DOHH2 (cell line): ENCODE measurements at regions not wholly inside any gene's neighbourhood (a gene's known extent, or its start where the extent isn't known, plus 50 kb on each side); places are given as distances from the start of the nearest gene placed in this dataset.

Source experiments
- H3F3A ChIP-seq: fragments of 200-600 bp; sonication (generic), shearing (Covaris generic); 2 replicates; pipeline ENCODE4 v1.6.0; 2016; ENCODE audit warnings: antibody characterized with exemption, mild to moderate bottlenecking; ENCODE audit not compliant: control insufficient read depth, insufficient read depth
- H3K27ac ChIP-seq: fragments of 200-600 bp; sonication (generic); 2 replicates; pipeline ENCODE4 v1.5.1; 2014; ENCODE audit warnings: low read depth, mild to moderate bottlenecking, low read length, moderate library complexity
- H3K27me3 ChIP-seq: fragments of 200-600 bp; sonication (generic); 2 replicates; pipeline ENCODE4 v1.6.1; 2014; ENCODE audit warnings: mild to moderate bottlenecking, low read length, mixed read lengths; ENCODE audit not compliant: control insufficient read depth
- H3K36me3 ChIP-seq: fragments of 200-600 bp; sonication (generic); 2 replicates; pipeline ENCODE4 v1.6.1; 2014; ENCODE audit warnings: mild to moderate bottlenecking, low read length, moderate library complexity, mixed read lengths; ENCODE audit not compliant: control insufficient read depth
- H3K4me1 ChIP-seq: fragments of 200-600 bp; sonication (generic); 2 replicates; pipeline ENCODE4 v1.6.1; 2014; ENCODE audit warnings: mild to moderate bottlenecking, low read length, mixed read lengths; ENCODE audit not compliant: control insufficient read depth
- H3K4me2 ChIP-seq: fragments of 200-600 bp; sonication (generic); 2 replicates; pipeline ENCODE4 v1.6.0; 2014; ENCODE audit warnings: mild to moderate bottlenecking, low read length, moderate library complexity
- H3K4me3 ChIP-seq: fragments of 200-600 bp; sonication (generic); 2 replicates; pipeline ENCODE4 v1.5.1; 2014; ENCODE audit warnings: mild to moderate bottlenecking, low read length, mixed read lengths
- H3K79me2 ChIP-seq: fragments of 200-600 bp; sonication (generic); 2 replicates; pipeline ENCODE4 v1.6.1; 2014; ENCODE audit warnings: mild to moderate bottlenecking, low read length, mixed read lengths; ENCODE audit not compliant: control insufficient read depth
- H3K9me2 ChIP-seq: fragments of 200-600 bp; sonication (generic); replicated peaks from 2 replicates; pipeline ENCODE4 v1.6.1; 2014; ENCODE audit warnings: mild to moderate bottlenecking, low read length, mixed read lengths; ENCODE audit not compliant: control insufficient read depth
- H3K9me3 ChIP-seq: fragments of 200-600 bp; sonication (generic); 2 replicates; pipeline ENCODE4 v1.6.1; 2014; ENCODE audit warnings: antibody characterized with exemption, low read length, mixed read lengths; ENCODE audit not compliant: control insufficient read depth, insufficient read depth
- H4K20me1 ChIP-seq: fragments of 200-600 bp; sonication (generic); 2 replicates; pipeline ENCODE4 v1.6.0; 2014; ENCODE audit warnings: low read depth, mild to moderate bottlenecking, antibody characterized with exemption, low read length, moderate library complexity; ENCODE audit not compliant: control insufficient read depth, insufficient read depth
- CTCF ChIP-seq: fragments of 200-600 bp; sonication (generic); IDR thresholded peaks from one replicate; pipeline ENCODE4 v1.5.1; 2014; ENCODE audit warnings: antibody characterized with exemption, mild to moderate bottlenecking, low read depth, low read length; ENCODE audit not compliant: poor library complexity, severe bottlenecking
- EZH2phosphoT487 ChIP-seq: fragments of 200-600 bp; sonication (generic); IDR thresholded peaks from 2 replicates; pipeline ENCODE4 v1.6.1; 2017; ENCODE audit warnings: borderline replicate concordance, mild to moderate bottlenecking, antibody characterized with exemption, low read length, moderate library complexity, mixed read lengths

- Histone ChIP-seq H3K27me3 (no peaks in the 10 kb centered on the region), H4K20me1 (no peaks in the 10 kb centered on the region), H3K4me2 (no peak overlapping the region), H3K9me2 (no peaks in the 10 kb centered on the region), H3K27ac (no peak overlapping the region), H3K9me3 (no peaks in the 10 kb centered on the region), H3K4me1 (no peaks in the 10 kb centered on the region), H3K36me3 (no peaks in the 10 kb centered on the region), H3K79me2 (no peaks in the 10 kb centered on the region), H3F3A (no peaks in the 10 kb centered on the region), H3K4me3 (no peak overlapping the region)
- TF ChIP-seq EZH2phosphoT487 (no peak), CTCF (no peak)
These were observed 241.8 kb upstream of the MCTP2 start for GRCh38 chr15:93989440-93989998.

GRCh38 chr15:93987068-93987467, 244.3 kb upstream of the MCTP2 start:
- Histone ChIP-seq H4K20me1 (no peaks in the 10 kb centered on the region), H3K9me2 (no peaks in the 10 kb centered on the region), H3K4me3 (no peak overlapping the region), H3K9me3 (no peaks in the 10 kb centered on the region), H3K36me3 (no peaks in the 10 kb centered on the region), H3K27ac (no peak overlapping the region), H3K79me2 (no peaks in the 10 kb centered on the region), H3F3A (no peaks in the 10 kb centered on the region), H3K27me3 (no peaks in the 10 kb centered on the region), H3K4me2 (no peak overlapping the region), H3K4me1 (no peaks in the 10 kb centered on the region)
- TF ChIP-seq EZH2phosphoT487 (no peak), CTCF (no peak)

- H3K9me2 ChIP-seq = no peaks in the 10 kb centered on the region
- no peak overlapping the region for H3K4me2 ChIP-seq
- no peak overlapping the region for H3K27ac ChIP-seq
- no peaks in the 10 kb centered on the region for H3K4me1 ChIP-seq
- H3K79me2 ChIP-seq = no peaks in the 10 kb centered on the region
- no peaks in the 10 kb centered on the region for H3K27me3 ChIP-seq
- H3F3A ChIP-seq = no peaks in the 10 kb centered on the region
- no peaks in the 10 kb centered on the region for H3K9me3 ChIP-seq
- H3K36me3 ChIP-seq = no peaks in the 10 kb centered on the region
- TF ChIP-seq EZH2phosphoT487 = no peak
- no peak for TF ChIP-seq CTCF
- H4K20me1 ChIP-seq = no peaks in the 10 kb centered on the region
- H3K4me3 ChIP-seq = no peak overlapping the region
These were observed 244.9 kb upstream of the MCTP2 start for GRCh38 chr15:93986400-93986984.
